GM21529 (cell line): ENCODE measurements at regions not wholly inside any gene's neighbourhood (a gene's known extent, or its start where the extent isn't known, plus 50 kb on each side); places are given as distances from the start of the nearest gene placed in this dataset.

Experiments used
- ATAC-seq: cut with Tn5 transposase; IDR thresholded peaks from one replicate; pipeline ENCODE4 v1.9.1; 2021; ENCODE audit not compliant: unreplicated experiment

DNA sequence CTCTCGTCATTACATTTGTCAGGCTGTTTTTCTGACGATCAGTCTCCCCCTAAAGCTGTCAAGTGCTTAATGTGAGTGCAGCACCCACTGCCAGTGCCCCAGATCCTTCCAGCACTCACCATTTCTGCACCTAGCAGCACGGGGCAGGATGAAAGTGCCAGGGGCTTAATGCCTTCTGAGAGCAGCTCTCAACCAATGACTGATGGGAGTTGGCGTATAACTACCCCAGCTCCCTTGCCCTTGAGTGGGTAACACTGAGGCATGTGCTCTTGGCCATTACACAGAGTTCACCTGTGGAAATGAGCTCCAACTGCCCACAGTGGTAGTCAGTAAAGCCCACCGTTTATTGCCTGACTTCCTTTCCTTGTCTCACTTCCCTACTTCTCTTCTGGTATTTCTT lies 226.2 kb upstream of the BCOR start:
- ATAC-seq: no peak

DNA sequence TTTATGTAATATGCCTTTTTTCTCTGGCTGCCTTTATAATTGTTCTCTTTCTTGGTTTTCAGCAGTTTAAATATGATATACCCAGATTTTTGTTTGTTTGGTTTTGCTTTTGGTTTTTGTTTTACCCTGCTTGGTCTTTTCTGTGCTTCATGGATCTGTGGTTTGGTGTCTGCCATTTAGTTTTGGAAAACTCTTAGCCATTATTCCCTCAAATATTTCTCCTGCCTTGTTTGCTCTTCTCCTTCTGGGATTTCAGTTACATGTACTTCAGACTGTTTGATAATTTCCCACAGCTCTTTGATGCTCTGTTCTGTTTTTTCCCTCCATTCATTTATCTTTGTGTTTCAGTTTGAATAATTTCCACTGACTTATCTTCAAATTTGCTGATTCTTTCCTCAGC lies 223.1 kb upstream of the BCOR start:
- ATAC-seq: no peak

DNA sequence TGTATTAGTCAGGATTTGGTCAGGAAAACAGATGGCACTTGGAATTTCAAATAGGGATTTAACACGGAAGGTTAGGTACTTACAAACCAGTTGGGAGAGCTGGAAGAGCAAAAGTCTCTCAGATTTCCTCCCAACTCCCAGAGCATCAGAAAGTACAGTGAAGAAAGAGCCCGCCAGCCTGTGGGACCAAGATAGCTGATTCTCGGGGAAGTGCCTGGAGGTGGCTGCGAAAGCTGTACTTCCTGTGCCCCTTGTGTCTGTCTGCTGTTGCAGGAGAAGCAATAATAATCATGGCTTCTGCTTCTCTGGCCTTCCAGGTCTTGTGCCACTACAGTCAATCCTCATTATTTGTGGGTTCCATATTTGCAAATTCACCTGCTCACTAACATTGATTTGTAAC lies 221.0 kb upstream of the BCOR start:
- ATAC-seq: no peak

DNA sequence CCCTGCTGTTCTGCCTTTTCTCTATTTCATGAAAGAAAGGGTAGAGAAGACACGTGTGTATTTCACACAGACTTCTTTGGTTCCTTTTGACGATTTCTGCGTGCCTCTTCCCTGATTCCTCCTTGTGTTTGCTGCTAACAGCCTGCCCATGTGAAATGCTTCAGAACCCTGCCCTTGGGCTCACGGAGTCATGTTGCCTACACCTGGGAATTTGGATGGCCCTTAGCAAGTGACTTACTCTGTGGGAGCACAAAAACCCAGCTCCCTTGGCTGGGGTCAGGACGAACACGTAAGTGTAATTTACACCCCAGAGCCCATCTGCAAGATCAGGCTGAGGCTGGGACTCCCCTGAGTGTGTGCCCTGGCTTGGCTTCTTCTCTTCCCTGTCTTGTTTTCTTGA lies 220.3 kb upstream of the BCOR start:
- no peak for ATAC-seq

GRCh38 chrX:40316502-40316901 lies 218.7 kb upstream of the BCOR start:
- no peak for ATAC-seq

DNA sequence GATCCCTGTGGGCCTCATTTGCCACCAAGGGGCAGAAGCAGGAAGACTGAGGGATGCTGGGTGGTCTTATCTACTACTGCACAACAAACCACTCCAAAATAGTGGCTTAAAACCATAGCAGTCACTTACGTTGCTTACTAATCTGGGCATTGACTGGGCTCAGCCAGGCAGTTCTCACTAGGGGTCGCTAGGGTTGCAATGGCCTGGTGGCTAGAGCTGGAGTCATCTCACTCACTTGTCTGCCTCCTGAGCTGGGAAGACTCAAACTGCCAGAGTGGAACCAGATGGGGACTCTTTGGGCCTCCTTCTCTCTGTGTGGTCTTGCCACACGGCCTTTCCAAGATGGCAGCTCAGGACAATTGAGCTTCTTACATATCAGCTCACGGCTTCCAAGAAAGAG lies 216.3 kb upstream of the BCOR start:
- no peak for ATAC-seq

DNA sequence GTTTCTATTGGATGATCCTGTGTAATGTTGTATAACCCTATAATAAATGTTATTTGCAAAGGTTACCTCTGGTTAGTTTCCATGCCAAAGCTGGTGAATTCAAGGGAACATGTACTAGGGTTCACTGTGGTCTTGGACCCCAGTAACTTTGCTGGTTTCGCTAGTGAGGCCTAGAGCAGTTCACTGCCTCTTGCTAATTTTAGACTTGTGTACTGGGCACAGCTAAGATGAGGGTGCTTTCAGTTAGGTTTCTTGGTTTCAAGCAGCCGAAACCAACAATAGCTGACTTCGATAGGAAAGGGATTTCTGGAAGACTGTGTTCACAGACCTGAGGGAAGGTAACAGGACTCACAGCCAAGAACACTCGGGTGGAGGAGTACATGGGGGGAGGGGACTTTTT lies 215.5 kb upstream of the BCOR start:
- ATAC-seq: no peak

DNA sequence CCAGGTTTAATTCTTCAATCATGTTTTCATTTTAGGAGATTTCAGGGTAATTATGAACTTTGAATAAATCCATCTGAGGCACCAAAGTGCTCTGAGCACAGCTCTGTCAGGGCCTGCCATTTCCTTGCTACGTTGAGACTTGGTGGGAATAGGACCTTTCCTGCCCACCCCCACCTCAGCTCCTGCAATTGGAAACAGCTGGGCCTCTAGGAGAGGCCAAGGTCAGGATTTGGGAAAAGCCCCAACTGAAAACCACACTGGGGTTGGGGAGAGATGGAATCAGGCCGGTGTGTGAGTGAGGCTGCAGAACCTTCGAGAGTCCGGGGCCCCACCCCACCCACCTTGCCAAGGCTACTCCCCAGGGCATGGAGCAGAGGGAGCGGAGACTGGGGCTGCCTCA lies 212.7 kb upstream of the BCOR start:
- ATAC-seq: no peak

DNA sequence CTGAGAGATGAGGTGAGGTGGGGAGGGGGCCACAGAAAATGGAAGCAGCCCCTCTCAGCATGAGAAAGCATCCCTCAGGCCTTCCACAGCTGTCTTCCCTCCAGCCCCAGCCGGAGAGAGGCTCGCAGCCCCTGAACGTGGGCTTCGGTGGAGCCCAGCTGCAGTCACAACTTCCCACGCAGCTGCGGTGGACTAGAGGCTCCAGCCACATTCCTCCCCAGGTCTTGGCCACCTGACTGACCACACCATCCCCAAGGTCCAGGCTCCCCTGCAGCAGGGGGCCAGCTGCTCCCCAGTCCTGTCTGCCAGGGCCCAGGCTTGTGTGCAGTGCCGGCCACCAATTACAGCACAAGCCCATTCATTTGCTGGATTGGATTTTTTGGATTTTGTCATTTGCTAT lies 212.3 kb upstream of the BCOR start:
- no peak for ATAC-seq

- no peak for ATAC-seq
Measured at GRCh38 chrX:40307871-40308270, 210.1 kb upstream of the BCOR start.

DNA sequence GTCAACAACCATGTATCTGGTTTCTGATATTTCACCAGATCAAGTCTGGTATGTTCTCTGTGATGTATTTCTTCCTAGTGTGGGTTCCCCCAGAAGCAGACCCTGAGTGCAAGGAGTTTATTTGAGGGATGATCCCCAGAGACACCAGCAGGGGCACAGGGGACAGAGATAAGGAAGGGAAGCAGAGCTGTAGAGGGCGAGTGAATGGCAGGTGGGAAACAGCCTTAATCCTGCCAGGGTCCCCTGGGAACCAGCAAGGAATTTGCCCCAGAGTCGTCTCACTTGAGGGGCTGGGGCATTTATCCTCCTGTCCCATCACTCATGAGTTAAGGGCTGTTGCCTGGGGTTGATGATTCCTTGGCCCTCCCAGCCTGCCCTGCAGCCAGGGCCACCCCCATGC lies 206.4 kb upstream of the BCOR start:
- no peak for ATAC-seq

- ATAC-seq: no peak
Measured at GRCh38 chrX:40303256-40304077, 205.7 kb upstream of the BCOR start.

DNA sequence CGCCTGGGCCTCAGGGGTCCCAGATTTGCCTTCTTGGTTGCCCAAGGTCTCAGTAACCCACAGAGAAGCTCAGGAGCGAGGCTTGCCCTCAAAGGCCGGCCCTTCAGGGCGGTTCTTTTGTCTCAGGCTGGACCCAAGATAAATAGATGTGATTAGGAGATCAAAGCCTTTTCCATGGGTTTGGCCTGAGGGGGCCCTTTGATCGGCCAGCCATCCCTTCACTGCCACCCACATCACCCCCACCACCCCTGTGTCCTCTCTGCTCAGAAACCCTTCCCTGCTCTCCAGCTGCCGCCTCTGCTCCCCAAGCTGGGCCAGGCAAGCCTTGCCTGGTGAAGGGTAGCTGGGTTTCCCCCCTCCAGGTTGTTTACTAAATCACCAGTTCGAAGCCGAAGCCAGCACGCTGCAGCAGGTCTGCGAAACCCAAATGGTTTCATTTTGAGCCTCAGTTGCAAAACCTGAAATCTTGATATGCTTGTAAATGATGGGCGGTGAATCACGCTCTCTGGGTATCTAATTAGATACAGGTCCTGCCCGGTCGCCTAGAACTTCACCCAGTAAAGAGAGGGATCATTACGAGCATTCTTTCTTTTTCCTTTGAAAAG lies 202.6 kb upstream of the BCOR start:
- ATAC-seq: no peak

- ATAC-seq: no peak
Measured at GRCh38 chrX:40299641-40300046, 201.9 kb upstream of the BCOR start.

GRCh38 chrX:40298572-40299479 lies 201.1 kb upstream of the BCOR start:
- ATAC-seq: no peak

DNA sequence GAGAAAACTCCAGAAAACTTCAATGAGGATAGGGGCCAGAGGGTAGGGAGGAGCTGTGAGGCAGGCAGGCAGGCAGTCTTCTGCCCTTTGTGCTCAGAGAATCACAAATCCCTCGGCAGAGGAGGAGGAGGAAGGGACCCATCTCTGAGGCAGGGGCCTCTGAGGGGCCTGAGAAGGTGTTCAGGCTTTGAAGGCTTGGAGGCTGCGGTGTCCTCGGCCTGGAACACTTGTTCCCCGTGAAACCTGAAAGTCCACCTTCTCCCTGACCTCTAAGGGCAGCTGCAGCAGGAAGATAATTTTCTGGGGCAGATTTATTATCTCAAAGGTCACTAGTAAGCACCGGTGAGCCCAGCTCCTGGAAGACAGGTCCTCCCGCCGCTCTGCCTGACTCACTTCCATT lies 200.3 kb upstream of the BCOR start:
- ATAC-seq: no peak

- ATAC-seq: no peak
Measured at GRCh38 chrX:40291553-40291952, 193.8 kb upstream of the BCOR start.

DNA sequence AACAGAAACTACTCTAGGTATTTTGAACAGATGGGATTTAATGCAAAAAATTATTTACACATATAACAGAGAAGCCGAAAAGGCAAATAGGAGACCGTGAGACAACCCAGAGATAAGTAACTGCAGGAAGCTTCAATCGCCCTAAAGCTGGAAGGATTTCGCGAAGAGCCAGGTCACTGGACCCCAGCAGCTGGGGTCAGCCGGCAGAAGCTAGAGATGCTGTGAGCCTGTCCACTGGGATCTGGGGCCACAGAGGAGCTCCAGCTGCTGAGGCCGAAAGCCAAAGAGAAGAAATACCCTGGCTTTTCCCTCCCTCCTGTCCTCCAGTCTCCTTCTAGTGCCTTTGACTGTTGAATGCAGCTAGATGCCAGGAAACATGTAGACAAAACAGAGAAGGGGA lies 192.8 kb upstream of the BCOR start:
- ATAC-seq: no peak

GRCh38 chrX:40285876-40286275 lies 188.1 kb upstream of the BCOR start:
- ATAC-seq: no peak

DNA sequence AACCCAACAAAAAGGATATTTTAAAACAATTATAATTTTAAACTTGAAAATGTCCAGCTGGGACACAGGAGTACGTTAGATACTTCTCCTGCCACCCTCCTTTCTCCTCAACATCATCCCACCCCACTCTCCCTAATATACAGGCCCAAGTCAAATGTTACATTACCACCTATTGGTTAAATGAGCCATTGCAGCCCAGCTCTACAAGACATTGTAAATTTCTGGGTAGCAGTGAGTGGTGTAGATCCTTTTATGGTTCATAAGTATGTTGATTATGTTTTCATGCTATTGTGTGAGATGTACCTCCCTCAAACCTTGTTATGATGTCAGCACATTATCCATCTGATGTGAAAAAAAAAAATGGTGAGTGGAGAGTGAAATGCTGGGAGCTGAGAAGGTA lies 187.1 kb upstream of the BCOR start:
- ATAC-seq: no peak

DNA sequence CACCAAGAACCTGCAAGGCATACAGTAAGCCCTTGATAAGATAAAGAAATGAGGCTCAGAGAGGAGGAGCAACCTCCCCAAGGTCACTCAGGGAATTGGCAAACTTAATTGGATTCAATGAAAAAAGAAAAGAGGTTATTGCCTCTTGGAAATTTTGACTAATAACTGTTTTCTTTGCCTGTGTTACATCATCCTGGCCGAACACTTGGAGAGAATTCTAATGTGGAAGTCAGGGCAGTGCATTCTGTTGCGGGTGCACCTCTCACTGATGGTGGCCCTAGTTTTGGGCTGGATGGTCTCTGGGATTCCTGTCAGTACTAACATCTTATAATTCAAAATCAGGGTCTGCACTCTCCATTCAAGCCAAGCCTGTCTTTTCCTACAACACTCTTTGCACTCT lies 186.2 kb upstream of the BCOR start:
- no peak for ATAC-seq
